ENCODE measurements at regions not wholly inside any gene's neighbourhood (a gene's known extent, or its start where the extent isn't known, plus 50 kb on each side); places are given as distances from the start of the nearest gene placed in this dataset.

DNA sequence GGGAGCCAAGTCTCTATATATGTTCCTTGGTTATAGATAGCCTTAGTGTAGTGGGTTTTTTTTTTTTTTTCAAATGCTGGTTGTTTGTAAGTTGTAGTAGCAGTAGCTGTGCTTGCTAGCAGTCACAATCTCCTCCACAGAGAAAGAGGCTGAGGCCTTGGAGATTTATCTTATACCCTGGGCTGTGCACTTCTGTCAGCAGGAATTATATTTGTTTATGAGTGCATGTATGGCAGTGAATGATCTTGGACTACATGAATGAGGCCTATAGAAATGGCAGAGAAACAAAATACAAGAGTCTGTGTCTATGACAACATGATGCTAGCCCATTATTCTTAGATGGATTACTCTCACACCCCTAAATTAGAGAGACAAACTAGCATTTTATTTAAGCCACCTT, 1674.2 kb upstream of the ADGRL3 start:
- H3K36me3 Mint-ChIP-seq (ENCODE audit: insufficient read depth in 1 of 3, low read depth in 3 of 3) = peaks cover 3 to 4% (median 4%) of the 10 kb centered on the region in 3 experiments; a peak in 2 of 7 replicates
- no peaks in the 10 kb centered on the region for H3K79me1 ChIP-seq (ENCODE audit: insufficient read depth, low read depth, low read length, poor library complexity, severe bottlenecking)
- no peak overlapping the region for H3K14ac ChIP-seq (ENCODE audit: insufficient read depth, low read length)
- no peak overlapping the region for H2AK5ac ChIP-seq (ENCODE audit: insufficient read length, low read length)
- no peak overlapping the region for H4K8ac ChIP-seq (replicated peaks; ENCODE audit: insufficient read length, low read depth, low read length)
- peaks cover 4% of the 10 kb centered on the region in 2 experiments; a peak in 2 of 5 replicates for H3K9me3 Mint-ChIP-seq
- DNase-seq = no peak
- no peaks in the 10 kb centered on the region for H3K79me2 ChIP-seq (ENCODE audit: insufficient read depth, low read length)
- no peak overlapping the region for H3K23ac ChIP-seq (ENCODE audit: insufficient read length, low read depth, low read length)
- no peak overlapping the region for H3K4me2 ChIP-seq (ENCODE audit: insufficient read depth, insufficient read length, low read length)
- no peak overlapping the region for H3K56ac ChIP-seq (ENCODE audit: insufficient read length, low read depth, low read length)
- H3K27me3 ChIP-seq (ENCODE audit: insufficient read depth, low read length) = no peaks in the 10 kb centered on the region
- no peak overlapping the region for H4K91ac ChIP-seq (ENCODE audit: insufficient read length, low read depth, low read length)
- no peaks in the 10 kb centered on the region for H3K27me3 Mint-ChIP-seq (ENCODE audit: low read depth)
- H3T11ph ChIP-seq (ENCODE audit: low read length) = no peak overlapping the region
- H3K9ac ChIP-seq (ENCODE audit: extremely low read depth, insufficient read length, low read length) = no peak overlapping the region
- H2AFZ ChIP-seq (ENCODE audit: low read length) = no peak overlapping the region
- no peak overlapping the region for H3K4ac ChIP-seq (ENCODE audit: low read depth, low read length)
- H3K9me3 ChIP-seq (ENCODE audit: control insufficient read depth, low read depth, low read length) = no peaks in the 10 kb centered on the region
- no peak overlapping the region for H2BK15ac ChIP-seq (ENCODE audit: low read depth, low read length)
- no peaks in the 10 kb centered on the region for H3K4me1 Mint-ChIP-seq
- no peak overlapping the region for H3K18ac ChIP-seq (ENCODE audit: insufficient read length, low read depth, low read length)
- H4K5ac ChIP-seq (ENCODE audit: insufficient read length, low read depth, low read length) = no peak overlapping the region
- H3K4me3 Mint-ChIP-seq = no peak overlapping the region
- H3K27ac ChIP-seq (ENCODE audit: insufficient read length, low read depth, low read length) = no peak overlapping the region
- H2BK20ac ChIP-seq (ENCODE audit: low read depth, low read length, poor library complexity, severe bottlenecking) = no peak overlapping the region
- H2BK5ac ChIP-seq (ENCODE audit: insufficient read length, low read length) = no peak overlapping the region
- no peak overlapping the region for H3K27ac Mint-ChIP-seq
- no peaks in the 10 kb centered on the region for H3K23me2 ChIP-seq (ENCODE audit: insufficient read length, low read depth, low read length, poor library complexity, severe bottlenecking)
- H4K20me1 ChIP-seq (ENCODE audit: control insufficient read depth, insufficient read depth, insufficient read length) = no peaks in the 10 kb centered on the region
- TF ChIP-seq, protein P1, sequence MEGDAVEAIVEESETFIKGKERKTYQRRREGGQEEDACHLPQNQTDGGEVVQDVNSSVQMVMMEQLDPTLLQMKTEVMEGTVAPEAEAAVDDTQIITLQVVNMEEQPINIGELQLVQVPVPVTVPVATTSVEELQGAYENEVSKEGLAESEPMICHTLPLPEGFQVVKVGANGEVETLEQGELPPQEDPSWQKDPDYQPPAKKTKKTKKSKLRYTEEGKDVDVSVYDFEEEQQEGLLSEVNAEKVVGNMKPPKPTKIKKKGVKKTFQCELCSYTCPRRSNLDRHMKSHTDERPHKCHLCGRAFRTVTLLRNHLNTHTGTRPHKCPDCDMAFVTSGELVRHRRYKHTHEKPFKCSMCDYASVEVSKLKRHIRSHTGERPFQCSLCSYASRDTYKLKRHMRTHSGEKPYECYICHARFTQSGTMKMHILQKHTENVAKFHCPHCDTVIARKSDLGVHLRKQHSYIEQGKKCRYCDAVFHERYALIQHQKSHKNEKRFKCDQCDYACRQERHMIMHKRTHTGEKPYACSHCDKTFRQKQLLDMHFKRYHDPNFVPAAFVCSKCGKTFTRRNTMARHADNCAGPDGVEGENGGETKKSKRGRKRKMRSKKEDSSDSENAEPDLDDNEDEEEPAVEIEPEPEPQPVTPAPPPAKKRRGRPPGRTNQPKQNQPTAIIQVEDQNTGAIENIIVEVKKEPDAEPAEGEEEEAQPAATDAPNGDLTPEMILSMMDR (conservative IDR thresholded peaks at IDR 0.05) = no peak
- H3K4me1 ChIP-seq (ENCODE audit: insufficient read depth, low read length) = no peaks in the 10 kb centered on the region
- H2BK120ac ChIP-seq (ENCODE audit: low read depth, low read length, poor library complexity, severe bottlenecking) = no peak overlapping the region
- no peak overlapping the region for H2BK12ac ChIP-seq (ENCODE audit: insufficient read length, low read depth, low read length)

Measured in H9 (cell line).